OCI-LY7 (cell line): ENCODE measurements at regions not wholly inside any gene's neighbourhood (a gene's known extent, or its start where the extent isn't known, plus 50 kb on each side); places are given as distances from the start of the nearest gene placed in this dataset.

Experiments used
- EZH2phosphoT487 ChIP-seq: fragments of 200-600 bp; sonication (generic); IDR thresholded peaks from 2 replicates; pipeline ENCODE4 v1.6.1; 2018; ENCODE audit warnings: low read depth, borderline replicate concordance, mild to moderate bottlenecking, mixed run types, antibody characterized with exemption, low read length, moderate library complexity, mixed read lengths
- TF ChIP-seq, protein P1 (sequence below): fragments of 200-600 bp; sonication (generic); conservative IDR thresholded peaks from 2 replicates; pipeline ENCODE4 v1.5.1; 2014; ENCODE audit warnings: mild to moderate bottlenecking, antibody characterized with exemption, low read length, moderate library complexity, mixed read lengths

DNA sequence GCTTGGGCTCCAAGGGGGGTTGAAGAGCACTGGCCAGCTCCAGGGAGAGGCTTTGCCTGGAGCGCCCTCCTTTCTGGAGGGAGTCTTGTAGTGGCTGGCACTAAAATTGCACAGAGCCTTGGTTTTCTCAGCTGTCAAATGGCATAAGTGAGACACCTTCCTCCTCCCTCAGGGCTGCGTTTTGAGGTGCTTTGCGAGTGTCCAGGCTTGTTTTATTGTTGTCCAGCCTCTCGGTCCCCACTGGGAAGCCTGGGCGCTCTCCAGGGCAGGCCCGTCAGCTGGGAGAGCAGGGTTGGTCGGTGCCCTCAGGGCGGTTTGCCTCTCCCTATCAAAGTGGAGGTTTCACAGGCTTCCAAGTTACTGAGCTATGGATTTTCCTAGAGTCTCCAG lies 149.3 kb upstream of the B3GAT1 start:
- TF ChIP-seq, protein P1, sequence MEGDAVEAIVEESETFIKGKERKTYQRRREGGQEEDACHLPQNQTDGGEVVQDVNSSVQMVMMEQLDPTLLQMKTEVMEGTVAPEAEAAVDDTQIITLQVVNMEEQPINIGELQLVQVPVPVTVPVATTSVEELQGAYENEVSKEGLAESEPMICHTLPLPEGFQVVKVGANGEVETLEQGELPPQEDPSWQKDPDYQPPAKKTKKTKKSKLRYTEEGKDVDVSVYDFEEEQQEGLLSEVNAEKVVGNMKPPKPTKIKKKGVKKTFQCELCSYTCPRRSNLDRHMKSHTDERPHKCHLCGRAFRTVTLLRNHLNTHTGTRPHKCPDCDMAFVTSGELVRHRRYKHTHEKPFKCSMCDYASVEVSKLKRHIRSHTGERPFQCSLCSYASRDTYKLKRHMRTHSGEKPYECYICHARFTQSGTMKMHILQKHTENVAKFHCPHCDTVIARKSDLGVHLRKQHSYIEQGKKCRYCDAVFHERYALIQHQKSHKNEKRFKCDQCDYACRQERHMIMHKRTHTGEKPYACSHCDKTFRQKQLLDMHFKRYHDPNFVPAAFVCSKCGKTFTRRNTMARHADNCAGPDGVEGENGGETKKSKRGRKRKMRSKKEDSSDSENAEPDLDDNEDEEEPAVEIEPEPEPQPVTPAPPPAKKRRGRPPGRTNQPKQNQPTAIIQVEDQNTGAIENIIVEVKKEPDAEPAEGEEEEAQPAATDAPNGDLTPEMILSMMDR = no peak
- no peak for TF ChIP-seq EZH2phosphoT487
